Ascending aorta (tissue), 2 donors: ENCODE measurements at regions not wholly inside any gene's neighbourhood (a gene's known extent, or its start where the extent isn't known, plus 50 kb on each side); places are given as distances from the start of the nearest gene placed in this dataset.

Experiments
- DNase-seq, 2 donors: peaks; one replicate each; pipeline ENCODE4 v3.0.0-alpha.2; 2019; ENCODE audit warnings: low spot score in 2 of 2
- H3K27ac ChIP-seq, 2 donors: fragments of 200-600 bp; sonication (generic); one replicate each; pipeline ENCODE4 v1.5.1; 2016 to 2017; ENCODE audit warnings: mild to moderate bottlenecking in 1 of 2
- H3K27me3 ChIP-seq: fragments of 200-600 bp; sonication (generic); one replicate; pipeline ENCODE4 v1.5.1; 2017
- H3K36me3 ChIP-seq, 2 donors: fragments of 200-600 bp; sonication (generic); one replicate each; pipeline ENCODE4 v1.5.1; 2016
- H3K4me1 ChIP-seq, 2 donors: fragments of 200-600 bp; sonication (generic); one replicate each; pipeline ENCODE4 v1.5.1; 2016 to 2017; ENCODE audit warnings: mild to moderate bottlenecking in 1 of 2
- H3K4me3 ChIP-seq, 2 donors: fragments of 200-600 bp; sonication (generic); one replicate each; pipeline ENCODE4 v1.5.1; 2016 to 2017; ENCODE audit warnings: mild to moderate bottlenecking in 1 of 2
- H3K9me3 ChIP-seq, 2 donors: fragments of 200-600 bp; sonication (generic); one replicate each; pipeline ENCODE4 v1.5.1; 2016
- intact Hi-C: fragments of 100-400 bp; cut with DNase I; formaldehyde crosslinking; loops from one replicate; pipeline ENCODE4 v1.15.1; 2023
- TF ChIP-seq, protein P1 (sequence below), 3 experiments: fragments of 200-600 bp in 2 of 3; fragments of 450-650 bp in 1 of 3; sonication (generic) in 2 of 3; IDR thresholded peaks; one replicate each; pipeline ENCODE4 v1.5.1; 2016 to 2019; ENCODE audit warnings: antibody characterized with exemption in 3 of 3, mild to moderate bottlenecking in 1 of 3, moderate library complexity in 1 of 3

DNA sequence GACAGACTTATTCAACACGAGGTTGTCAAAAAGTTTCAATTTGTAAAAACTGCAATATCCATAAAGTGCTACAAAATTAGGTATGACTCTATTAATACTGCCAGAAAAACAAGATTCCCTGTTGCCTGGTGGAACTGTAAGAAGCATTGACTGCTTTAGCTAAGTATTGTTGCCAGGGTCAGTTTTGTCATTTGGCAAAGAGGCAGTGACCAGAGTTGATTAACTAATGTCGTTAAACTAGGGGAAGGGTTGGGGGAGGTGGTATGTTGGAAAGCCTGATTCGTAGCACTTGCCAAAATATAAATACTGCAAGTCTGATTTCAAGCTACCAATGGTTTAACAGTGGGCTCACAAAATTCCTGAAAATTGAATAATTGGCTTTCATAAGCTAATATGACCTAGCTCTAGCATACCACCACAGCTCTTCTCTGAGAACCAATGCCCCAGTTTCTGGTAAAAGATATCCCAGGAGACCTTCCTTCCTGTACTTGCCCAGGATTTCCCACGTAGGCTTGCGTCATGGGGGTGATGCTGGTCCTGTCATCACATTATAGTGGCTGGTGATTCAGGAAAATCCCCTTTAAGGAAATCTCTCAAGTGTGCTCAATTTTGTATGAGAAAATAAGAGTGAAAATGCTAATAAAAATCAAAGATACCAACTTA, 266.4 kb upstream of the TBC1D5 start:
- Histone ChIP-seq H3K4me3 (no peak overlapping the region), H3K4me1 (no peaks in the 10 kb centered on the region), H3K36me3 (no peaks in the 10 kb centered on the region), H3K27ac (no peak overlapping the region), H3K9me3 (no peaks in the 10 kb centered on the region), H3K27me3 (no peaks in the 10 kb centered on the region)
- intact Hi-C loops: no loop called here
- no peak for DNase-seq
- TF ChIP-seq, protein P1, sequence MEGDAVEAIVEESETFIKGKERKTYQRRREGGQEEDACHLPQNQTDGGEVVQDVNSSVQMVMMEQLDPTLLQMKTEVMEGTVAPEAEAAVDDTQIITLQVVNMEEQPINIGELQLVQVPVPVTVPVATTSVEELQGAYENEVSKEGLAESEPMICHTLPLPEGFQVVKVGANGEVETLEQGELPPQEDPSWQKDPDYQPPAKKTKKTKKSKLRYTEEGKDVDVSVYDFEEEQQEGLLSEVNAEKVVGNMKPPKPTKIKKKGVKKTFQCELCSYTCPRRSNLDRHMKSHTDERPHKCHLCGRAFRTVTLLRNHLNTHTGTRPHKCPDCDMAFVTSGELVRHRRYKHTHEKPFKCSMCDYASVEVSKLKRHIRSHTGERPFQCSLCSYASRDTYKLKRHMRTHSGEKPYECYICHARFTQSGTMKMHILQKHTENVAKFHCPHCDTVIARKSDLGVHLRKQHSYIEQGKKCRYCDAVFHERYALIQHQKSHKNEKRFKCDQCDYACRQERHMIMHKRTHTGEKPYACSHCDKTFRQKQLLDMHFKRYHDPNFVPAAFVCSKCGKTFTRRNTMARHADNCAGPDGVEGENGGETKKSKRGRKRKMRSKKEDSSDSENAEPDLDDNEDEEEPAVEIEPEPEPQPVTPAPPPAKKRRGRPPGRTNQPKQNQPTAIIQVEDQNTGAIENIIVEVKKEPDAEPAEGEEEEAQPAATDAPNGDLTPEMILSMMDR (IDR thresholded peaks at IDR 0.05): no peak

DNA sequence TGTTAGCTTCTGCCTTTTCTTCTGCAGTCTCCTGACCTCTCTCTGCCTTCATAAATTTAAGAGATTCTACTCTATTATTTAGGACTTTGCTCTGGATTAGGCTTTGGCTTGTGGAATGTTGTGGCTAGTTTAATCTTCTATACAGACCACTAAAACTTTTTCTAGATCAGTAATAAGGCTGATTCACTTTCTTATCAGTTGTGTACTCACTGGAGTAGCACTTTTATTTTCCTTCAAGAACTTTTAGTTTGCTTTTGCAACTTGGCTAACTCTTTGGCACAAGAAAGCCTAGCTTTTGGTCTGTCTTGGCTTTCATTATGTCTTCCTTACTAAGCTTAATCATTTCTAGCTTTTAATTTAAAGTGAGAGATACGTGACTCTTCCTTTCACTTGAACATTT, 265.5 kb upstream of the TBC1D5 start:
- H3K4me3 ChIP-seq: no peak overlapping the region
- H3K36me3 ChIP-seq: no peaks in the 10 kb centered on the region
- no peaks in the 10 kb centered on the region for H3K9me3 ChIP-seq
- no peak for DNase-seq
- no peak overlapping the region for H3K27ac ChIP-seq
- intact Hi-C loops: no loop called here
- TF ChIP-seq, protein P1 (IDR thresholded peaks at IDR 0.05): no peak
- no peaks in the 10 kb centered on the region for H3K4me1 ChIP-seq
- H3K27me3 ChIP-seq: no peaks in the 10 kb centered on the region

DNA sequence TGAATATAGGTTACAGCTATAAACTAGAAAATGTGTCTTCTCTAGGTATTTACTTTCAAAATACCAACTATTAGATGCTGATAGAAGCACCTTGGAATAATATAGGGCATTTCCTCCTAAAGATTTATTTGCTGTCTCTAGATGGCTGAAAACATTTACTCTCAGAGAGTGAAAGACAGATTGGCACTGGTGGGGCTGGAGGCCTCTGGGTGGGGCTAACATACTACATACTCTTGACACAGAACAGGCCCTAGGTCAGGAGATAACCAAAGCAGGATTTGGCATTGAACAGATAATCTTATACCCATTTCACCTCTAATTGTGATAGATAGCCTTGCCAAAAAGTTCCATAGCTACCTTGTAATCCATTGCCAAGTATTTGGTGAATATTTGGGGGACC, 253.3 kb upstream of the TBC1D5 start:
- no peaks in the 10 kb centered on the region for H3K36me3 ChIP-seq
- H3K27ac ChIP-seq: no peak overlapping the region
- intact Hi-C loops: no loop called here
- no peak for DNase-seq
- TF ChIP-seq, protein P1 (IDR thresholded peaks at IDR 0.05): no peak
- H3K9me3 ChIP-seq: no peaks in the 10 kb centered on the region
- no peak overlapping the region for H3K4me3 ChIP-seq
- H3K4me1 ChIP-seq: no peaks in the 10 kb centered on the region
- H3K27me3 ChIP-seq: no peaks in the 10 kb centered on the region

DNA sequence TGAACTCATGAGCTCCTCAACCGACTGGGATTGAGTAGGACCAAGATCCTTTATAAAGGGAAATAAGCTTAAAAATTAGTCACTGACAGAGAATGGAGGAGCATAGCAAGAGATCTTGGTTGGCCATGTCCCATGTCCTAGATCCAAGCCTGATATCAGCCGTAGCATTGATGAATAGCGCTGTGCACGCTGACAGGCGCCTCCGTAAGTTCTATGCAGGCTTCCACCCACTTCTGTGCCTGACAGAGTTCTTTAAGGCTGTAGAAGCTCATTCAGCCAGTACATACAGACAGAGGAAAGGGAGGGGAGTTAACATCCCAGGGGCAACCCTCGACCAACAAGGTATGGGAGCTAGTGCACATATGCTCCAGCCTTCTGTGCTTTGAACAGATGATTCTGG, 251.7 kb upstream of the TBC1D5 start:
- TF ChIP-seq, protein P1 (IDR thresholded peaks at IDR 0.05): no peak
- Histone ChIP-seq H3K4me1 (no peaks in the 10 kb centered on the region), H3K27me3 (no peaks in the 10 kb centered on the region), H3K27ac (no peak overlapping the region), H3K4me3 (no peak overlapping the region), H3K9me3 (no peaks in the 10 kb centered on the region), H3K36me3 (no peaks in the 10 kb centered on the region)
- no peak for DNase-seq
- intact Hi-C loops: no loop called here

DNA sequence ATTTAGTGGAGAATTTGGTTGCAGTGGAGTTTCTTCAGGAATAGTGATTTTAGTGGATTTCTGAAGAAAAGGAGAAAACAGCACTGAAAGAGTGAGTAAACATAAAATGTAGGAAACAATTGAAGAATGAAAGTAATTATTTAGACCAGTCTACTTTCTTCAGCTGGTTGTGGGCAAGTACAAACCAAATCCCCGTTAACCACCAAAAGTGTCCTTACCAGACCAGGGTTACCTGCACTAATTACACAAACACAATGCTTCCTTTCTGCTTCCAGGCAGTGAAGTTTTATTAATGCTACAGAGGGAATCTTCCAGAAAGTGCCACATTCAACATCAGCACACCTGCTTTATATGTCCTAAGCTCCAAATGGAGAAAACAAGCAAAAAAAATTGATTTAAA, 248.0 kb upstream of the TBC1D5 start:
- H3K36me3 ChIP-seq: no peaks in the 10 kb centered on the region
- no peak overlapping the region for H3K27ac ChIP-seq
- H3K9me3 ChIP-seq: no peaks in the 10 kb centered on the region
- no peaks in the 10 kb centered on the region for H3K27me3 ChIP-seq
- no peak overlapping the region for H3K4me3 ChIP-seq
- TF ChIP-seq, protein P1 (IDR thresholded peaks at IDR 0.05): no peak
- intact Hi-C loops: no loop called here
- DNase-seq: no peak
- H3K4me1 ChIP-seq: no peaks in the 10 kb centered on the region

DNA sequence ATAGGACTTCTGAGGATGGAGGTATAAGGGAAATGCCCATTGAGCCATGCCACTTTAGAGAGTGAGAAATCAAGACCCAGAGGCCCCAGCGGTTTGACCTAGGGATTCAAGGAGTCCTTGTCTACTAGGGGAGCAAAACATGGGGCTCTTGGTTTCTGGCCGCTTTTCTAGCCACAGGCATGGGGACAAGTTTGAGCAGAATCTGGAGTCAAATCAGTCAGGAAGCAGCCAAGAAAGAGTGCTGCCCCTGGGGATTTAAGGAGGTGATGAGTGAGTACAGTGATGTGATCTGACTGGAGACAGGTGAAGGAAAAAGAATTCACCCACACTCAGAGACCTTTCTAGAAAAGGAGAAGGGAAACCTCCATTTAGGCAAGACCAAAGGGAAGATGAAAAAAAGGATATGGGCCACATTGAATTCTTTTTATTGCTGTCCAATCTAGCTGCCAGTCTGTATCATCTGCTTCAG, 244.0 kb upstream of the TBC1D5 start:
- no peaks in the 10 kb centered on the region for H3K36me3 ChIP-seq
- intact Hi-C loops: no loop called here
- H3K27ac ChIP-seq: no peak overlapping the region
- no peak for DNase-seq
- no peaks in the 10 kb centered on the region for H3K27me3 ChIP-seq
- H3K4me1 ChIP-seq: no peaks in the 10 kb centered on the region
- no peaks in the 10 kb centered on the region for H3K9me3 ChIP-seq
- TF ChIP-seq, protein P1 (IDR thresholded peaks at IDR 0.05): no peak
- no peak overlapping the region for H3K4me3 ChIP-seq
